ENCODE measurements at regions not wholly inside any gene's neighbourhood (a gene's known extent, or its start where the extent isn't known, plus 50 kb on each side); places are given as distances from the start of the nearest gene placed in this dataset.

DNA sequence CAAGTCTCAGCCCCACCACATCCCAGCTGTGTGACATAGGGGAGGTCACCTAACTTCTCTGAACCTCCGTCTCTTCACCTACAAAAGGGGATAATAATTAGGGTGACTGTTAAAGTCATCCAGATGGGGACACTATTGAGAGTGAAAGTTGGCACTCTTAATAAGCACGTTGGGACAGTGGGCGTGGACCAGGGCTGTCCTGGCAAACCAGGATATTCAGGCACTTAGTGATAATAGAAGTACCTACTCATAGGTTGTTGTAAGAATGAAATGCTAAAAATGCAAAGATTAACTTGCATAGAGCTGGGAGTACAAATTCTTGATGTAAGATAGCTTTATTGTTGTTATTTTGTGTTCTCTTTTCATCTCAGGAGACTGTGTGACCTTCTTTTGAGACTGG, 177.9 kb downstream of the MELK start:
- TF ChIP-seq, protein P1, sequence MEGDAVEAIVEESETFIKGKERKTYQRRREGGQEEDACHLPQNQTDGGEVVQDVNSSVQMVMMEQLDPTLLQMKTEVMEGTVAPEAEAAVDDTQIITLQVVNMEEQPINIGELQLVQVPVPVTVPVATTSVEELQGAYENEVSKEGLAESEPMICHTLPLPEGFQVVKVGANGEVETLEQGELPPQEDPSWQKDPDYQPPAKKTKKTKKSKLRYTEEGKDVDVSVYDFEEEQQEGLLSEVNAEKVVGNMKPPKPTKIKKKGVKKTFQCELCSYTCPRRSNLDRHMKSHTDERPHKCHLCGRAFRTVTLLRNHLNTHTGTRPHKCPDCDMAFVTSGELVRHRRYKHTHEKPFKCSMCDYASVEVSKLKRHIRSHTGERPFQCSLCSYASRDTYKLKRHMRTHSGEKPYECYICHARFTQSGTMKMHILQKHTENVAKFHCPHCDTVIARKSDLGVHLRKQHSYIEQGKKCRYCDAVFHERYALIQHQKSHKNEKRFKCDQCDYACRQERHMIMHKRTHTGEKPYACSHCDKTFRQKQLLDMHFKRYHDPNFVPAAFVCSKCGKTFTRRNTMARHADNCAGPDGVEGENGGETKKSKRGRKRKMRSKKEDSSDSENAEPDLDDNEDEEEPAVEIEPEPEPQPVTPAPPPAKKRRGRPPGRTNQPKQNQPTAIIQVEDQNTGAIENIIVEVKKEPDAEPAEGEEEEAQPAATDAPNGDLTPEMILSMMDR (IDR thresholded peaks at IDR 0.05), result no peak

DNA sequence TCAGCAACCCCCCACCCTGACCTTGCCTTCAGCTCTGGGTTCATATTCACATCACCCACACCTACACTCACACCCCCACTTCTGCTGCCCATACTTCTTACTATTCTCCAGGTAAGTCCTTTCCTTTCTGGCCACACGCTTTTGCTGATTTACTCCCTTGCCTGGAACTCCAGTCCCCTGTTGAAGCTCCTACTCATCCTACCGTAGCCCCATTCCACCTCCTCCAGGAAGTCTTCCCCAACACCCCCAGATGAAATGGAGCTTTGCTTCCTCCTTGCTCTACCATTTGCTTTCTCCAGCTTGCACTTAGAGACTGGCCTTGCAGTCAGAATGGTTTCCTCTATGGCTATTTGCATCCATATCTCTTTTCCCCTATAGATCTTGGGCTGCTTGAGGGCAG, 182.3 kb downstream of the MELK start:
- TF ChIP-seq, protein P1 (IDR thresholded peaks at IDR 0.05), result no peak

DNA sequence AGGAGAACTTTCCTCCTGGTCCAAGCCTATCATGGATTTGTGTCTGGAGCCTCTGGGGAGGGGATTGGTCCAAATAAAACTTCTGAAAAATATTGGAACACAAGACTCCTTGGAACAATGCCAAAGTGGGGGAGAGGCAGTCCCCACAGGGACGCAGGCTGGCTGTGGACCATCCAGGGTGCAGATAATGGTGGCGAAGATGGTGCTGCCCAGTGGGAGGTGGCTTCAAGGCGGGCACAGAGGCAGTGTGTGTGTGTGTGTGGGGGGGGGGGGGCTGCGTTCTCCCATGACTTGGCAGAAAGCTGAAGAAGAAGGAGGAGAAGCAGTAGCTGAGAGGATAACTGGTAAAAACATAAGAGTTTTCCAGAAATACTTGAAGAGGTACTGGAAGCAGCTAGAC, 186.4 kb downstream of the MELK start:
- TF ChIP-seq, protein P1 (IDR thresholded peaks at IDR 0.05), result no peak

DNA sequence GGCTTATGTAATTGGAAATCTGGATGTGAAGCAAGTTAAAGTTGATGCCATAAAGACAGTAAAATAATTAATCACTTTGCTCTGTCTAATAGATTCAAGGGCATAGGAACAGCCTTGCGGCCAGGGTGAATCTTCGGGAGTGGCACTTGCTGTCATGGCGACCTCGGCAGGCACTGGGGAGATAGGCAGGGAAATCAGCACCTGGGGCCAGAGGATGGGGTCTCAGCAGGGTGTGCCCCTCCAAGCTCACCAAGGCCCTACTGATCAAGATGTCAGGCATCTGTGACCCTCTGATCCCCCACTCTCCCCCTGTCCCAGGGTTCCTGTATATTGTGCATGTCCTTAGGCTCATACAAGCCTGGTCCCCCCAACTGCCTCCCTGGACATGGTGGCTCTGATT, 187.3 kb downstream of the MELK start:
- TF ChIP-seq, protein P1 (IDR thresholded peaks at IDR 0.05), result no peak

DNA sequence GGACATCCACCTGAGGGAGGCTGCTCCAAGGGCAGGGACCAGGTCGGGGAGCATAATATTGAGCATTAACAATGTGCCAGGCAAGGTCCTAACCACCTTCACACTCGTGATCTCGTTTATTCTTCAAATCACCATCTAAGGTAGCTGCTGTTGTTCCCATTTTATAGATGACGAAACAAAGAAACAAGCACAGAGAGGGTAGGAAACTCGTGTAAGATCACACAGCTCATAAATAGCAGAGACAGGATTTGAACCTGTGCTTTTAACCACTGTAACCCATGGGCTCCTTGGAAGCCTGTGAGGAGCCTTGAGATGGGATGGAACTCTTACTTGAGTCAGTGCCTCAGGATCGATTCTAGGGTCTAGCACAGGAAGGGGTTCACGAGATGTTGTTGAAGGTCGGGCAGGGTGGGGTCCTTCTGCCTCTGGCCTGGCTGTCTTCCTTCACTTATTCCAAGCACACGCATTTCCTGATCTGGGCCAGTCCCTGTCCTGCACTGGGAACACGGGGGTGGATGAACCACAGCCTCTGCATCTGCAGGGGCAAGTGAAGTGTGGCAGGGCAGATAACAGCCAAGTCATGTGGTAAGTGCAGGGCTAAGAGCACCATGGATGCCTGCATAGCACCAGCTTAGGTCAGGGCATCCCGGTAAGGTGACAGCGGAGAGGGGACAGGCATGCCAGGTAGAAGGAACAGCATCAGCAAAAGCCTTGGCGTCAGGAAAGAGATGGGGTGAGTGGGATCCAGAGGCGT, 188.1 kb downstream of the MELK start:
- TF ChIP-seq, protein P1 (IDR thresholded peaks at IDR 0.05), result no peak

DNA sequence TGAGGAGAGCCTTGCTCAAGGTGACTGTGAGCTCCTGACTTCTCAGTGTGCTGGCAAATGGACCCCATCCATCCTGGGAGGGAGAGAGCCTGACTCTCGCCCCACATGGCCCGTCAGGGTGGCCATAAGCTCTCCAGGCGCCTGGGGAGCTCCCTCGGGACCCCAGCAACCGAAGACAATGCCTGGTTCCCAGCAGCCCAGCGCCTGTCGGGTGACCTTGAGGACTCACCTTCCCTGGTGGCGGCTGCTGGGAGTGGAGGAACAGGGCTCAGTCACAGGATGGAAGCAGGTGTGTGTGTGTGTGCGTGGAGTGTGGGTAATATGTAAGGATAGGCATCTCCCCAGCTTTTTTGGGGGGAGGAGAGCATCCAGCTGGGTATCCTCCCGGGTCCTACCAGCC, 190.3 kb downstream of the MELK start:
- TF ChIP-seq, protein P1 (IDR thresholded peaks at IDR 0.05), result no peak

DNA sequence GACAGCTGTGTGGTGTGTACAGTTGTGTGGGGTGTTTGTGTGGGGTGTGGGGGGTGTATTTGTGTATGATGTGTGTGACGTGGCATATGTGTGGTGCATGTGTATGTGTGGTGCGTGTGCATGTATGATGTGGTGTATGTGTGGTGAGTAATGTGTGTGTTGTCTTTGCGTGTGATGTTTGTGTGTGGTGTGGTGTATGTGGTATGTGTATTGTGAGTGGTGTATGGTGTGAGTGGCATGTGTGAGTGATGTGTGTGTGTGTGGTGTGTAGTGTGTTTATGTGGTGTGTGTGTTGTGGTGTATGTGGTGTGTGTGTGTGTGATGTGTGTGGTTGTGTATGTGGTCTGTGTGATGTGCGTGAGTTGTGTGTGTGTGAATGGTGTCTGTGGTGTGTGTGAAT, 191.1 kb downstream of the MELK start:
- TF ChIP-seq, protein P1 (IDR thresholded peaks at IDR 0.05), result no peak
